Testis (tissue), 2 donors: ENCODE measurements at regions not wholly inside any gene's neighbourhood (a gene's known extent, or its start where the extent isn't known, plus 50 kb on each side); places are given as distances from the start of the nearest gene placed in this dataset.
A peak's percentile ranks its signal among the peaks of the same experiment; 100 is the strongest.

Source experiments
- DNase-seq: peaks from one replicate; pipeline ENCODE4 v3.0.0-alpha.2; 2019
- H3K27ac ChIP-seq, 2 donors: fragments of 200-600 bp; sonication (generic); one replicate each; pipeline ENCODE4 v1.5.1; 2019
- H3K27me3 ChIP-seq: fragments of 200-600 bp; sonication (generic); one replicate; pipeline ENCODE4 v1.5.1; 2019
- H3K36me3 ChIP-seq: fragments of 200-600 bp; sonication (generic); one replicate; pipeline ENCODE4 v1.5.1; 2017; ENCODE audit warnings: low read depth; ENCODE audit errors: missing control alignments
- H3K4me1 ChIP-seq: fragments of 200-600 bp; sonication (generic); one replicate; pipeline ENCODE4 v1.5.1; 2019
- H3K4me3 ChIP-seq, 2 donors: fragments of 200-600 bp; sonication (generic); one replicate each; pipeline ENCODE4 v1.5.1; 2017 to 2019
- H3K9me3 ChIP-seq: fragments of 200-600 bp; sonication (generic); one replicate; pipeline ENCODE4 v1.5.1; 2017
- POLR2A ChIP-seq: fragments of 450-650 bp; IDR thresholded peaks from one replicate; pipeline ENCODE4 v1.6.1; 2017; ENCODE audit warnings: antibody characterized with exemption, mild to moderate bottlenecking, moderate library complexity
- WGBS, 2 donors: methylation state at CpG; one replicate each; pipeline ENCODE4 v1.1.5; 2018; 5-methylcytosine and 5-hydroxymethylcytosine counted together
- intact Hi-C: fragments of 100-400 bp; cut with DNase I; formaldehyde crosslinking; loops from one replicate; pipeline ENCODE4 v1.15.1; 2023; ENCODE audit warnings: low total_unique reads
- TF ChIP-seq, protein P1 (sequence below), 3 experiments: fragments of 450-650 bp in 2 of 3; fragments of 200-600 bp in 1 of 3; sonication (generic) in 1 of 3; IDR thresholded peaks; one replicate each; pipeline ENCODE4 v1.5.1; 2016 to 2019; ENCODE audit warnings: antibody characterized with exemption in 3 of 3, mild to moderate bottlenecking in 2 of 3, moderate library complexity in 1 of 3

DNA sequence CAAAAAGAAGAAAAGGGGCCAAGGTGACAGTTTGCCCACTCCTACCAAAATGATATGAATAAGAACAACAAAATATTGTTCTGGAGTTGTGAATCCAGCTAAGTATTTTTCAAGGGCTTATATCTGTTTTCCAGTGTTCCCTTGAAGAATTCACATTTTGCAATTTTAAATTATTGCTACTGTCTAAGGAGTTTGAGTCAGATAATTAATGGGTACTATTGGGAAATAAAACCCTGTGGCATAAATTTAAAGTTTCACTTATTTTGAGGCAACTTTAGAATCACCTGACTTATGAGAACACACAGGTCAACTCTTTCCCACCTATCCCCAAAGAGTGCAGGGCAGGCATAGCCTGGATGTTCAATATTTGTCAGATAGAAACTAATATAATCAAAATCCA is 188.0 kb upstream of the GHR start:
- Histone ChIP-seq H3K27me3 (no peaks in the 10 kb centered on the region), H3K27ac (no peak overlapping the region), H3K4me1 (no peaks in the 10 kb centered on the region), H3K4me3 (no peak overlapping the region), H3K36me3 (no peaks in the 10 kb centered on the region), H3K9me3 (no peaks in the 10 kb centered on the region)
- TF ChIP-seq, protein P1, sequence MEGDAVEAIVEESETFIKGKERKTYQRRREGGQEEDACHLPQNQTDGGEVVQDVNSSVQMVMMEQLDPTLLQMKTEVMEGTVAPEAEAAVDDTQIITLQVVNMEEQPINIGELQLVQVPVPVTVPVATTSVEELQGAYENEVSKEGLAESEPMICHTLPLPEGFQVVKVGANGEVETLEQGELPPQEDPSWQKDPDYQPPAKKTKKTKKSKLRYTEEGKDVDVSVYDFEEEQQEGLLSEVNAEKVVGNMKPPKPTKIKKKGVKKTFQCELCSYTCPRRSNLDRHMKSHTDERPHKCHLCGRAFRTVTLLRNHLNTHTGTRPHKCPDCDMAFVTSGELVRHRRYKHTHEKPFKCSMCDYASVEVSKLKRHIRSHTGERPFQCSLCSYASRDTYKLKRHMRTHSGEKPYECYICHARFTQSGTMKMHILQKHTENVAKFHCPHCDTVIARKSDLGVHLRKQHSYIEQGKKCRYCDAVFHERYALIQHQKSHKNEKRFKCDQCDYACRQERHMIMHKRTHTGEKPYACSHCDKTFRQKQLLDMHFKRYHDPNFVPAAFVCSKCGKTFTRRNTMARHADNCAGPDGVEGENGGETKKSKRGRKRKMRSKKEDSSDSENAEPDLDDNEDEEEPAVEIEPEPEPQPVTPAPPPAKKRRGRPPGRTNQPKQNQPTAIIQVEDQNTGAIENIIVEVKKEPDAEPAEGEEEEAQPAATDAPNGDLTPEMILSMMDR (IDR thresholded peaks at IDR 0.05): no peak
- TF ChIP-seq POLR2A: no peak
- intact Hi-C loops: no loop called here
- DNase-seq: no peak

DNA sequence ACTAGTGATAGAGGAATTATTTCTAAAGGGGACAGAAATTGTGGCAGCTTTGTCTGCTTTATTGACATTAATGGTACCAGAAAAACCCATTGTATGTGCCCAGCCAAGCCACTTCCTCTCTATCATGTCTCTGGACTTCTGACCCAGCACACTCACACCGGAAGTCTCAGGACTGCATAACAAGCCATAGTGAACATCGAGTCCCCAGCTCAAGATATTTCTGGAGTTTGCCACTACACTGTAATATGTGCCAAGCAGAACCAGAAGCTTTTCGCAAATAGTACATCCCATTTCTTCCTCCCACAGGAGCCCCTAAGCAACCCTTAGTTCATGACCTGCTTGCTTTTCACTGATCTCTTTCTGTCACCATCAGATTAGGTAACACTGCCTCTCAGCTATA is 187.4 kb upstream of the GHR start:
- Histone ChIP-seq H3K27ac (no peak overlapping the region), H3K27me3 (no peaks in the 10 kb centered on the region), H3K4me3 (no peak overlapping the region), H3K4me1 (no peaks in the 10 kb centered on the region), H3K9me3 (no peaks in the 10 kb centered on the region), H3K36me3 (no peaks in the 10 kb centered on the region)
- 42 to 74% methylated on average over 3 of the region's 3 CpGs for WGBS, 2 donors
- intact Hi-C loops: no loop called here
- TF ChIP-seq, protein P1 (IDR thresholded peaks at IDR 0.05): no peak
- TF ChIP-seq POLR2A: no peak
- peak; percentile 27 for DNase-seq

DNA sequence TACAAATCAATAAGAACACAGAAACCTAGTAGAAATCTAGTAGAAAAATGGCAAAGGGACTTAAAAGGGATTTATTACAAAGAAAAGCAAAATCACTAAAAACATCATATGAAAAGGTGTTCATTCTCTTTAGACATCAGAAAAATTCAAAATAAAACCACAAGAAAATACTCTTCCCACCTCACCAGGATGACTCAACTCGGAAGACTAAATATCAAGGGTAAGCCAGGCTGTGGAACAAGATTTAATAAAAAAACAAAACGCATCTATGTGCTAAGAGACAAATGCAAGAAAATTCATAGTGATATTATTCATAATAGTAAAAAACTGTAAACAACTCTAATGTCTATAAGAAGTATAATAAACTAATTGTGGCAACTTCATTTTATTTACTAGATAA is 181.6 kb upstream of the GHR start:
- intact Hi-C loops: no loop called here
- no peak for DNase-seq
- Histone ChIP-seq H3K27me3 (no peaks in the 10 kb centered on the region), H3K36me3 (no peaks in the 10 kb centered on the region), H3K9me3 (no peaks in the 10 kb centered on the region), H3K4me3 (no peak overlapping the region), H3K27ac (no peak overlapping the region), H3K4me1 (no peaks in the 10 kb centered on the region)
- TF ChIP-seq POLR2A: no peak
- TF ChIP-seq, protein P1 (IDR thresholded peaks at IDR 0.05): no peak
- WGBS, 2 donors: 88 to 90% methylated on average over 2 of the region's 2 CpGs

DNA sequence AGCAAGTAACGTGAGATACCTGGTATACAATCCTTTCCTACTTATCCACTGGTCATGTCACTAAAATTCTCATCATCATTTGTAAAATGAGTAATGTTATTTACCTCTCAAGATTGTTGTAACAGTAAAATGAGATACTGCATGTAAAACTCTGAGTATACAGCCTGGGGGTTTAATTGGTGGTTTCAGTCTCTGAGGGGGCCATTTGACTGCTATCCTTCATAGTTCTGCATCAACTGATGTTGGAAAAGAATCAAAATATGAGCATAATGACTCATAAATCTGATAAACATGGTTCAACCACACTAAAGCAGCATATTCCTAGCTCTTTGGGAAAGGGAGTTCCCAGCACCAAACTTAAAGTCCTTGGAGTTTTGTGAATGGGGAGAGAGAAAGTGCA is 181.0 kb upstream of the GHR start:
- Histone ChIP-seq H3K27me3 (no peaks in the 10 kb centered on the region), H3K36me3 (no peaks in the 10 kb centered on the region), H3K4me1 (no peaks in the 10 kb centered on the region), H3K9me3 (no peaks in the 10 kb centered on the region), H3K27ac (peak overlapping the region; percentile 42 to 57), H3K4me3 (no peak overlapping the region)
- WGBS, 2 donors: 79 to 88% methylated on average over 1 of the region's 1 CpG
- TF ChIP-seq POLR2A: no peak
- TF ChIP-seq, protein P1 (IDR thresholded peaks at IDR 0.05): no peak
- DNase-seq: no peak
- intact Hi-C loops: no loop called here

DNA sequence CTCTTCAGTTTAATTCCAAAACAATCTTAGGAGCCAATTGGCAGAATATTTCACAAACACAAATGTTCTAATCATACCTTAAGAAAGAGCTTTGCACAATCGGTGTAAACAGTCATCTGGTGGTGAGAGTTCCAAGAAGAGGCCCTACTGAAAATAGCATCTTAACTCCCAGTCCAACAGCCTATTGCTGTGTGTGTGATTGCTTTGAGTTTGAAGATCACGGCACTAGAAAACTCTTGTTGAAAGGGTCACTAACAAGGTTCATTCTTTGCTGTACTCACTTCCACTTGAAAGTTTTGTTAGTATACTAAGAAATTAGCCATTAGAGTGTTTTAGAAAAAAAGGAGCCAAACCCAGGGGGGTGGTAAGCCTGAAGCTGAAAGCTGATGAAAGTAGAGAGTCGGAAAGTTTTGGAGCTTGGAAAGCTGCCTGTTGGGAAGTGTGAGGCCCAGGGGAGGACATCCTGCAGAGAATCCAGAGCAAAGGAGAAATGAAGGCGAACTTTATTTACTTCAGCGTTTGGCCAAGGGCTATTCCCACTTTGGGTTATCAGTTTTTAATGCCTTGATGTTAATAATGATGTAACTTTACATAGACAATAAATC is 180.3 kb upstream of the GHR start:
- Histone ChIP-seq H3K4me1 (no peaks in the 10 kb centered on the region), H3K4me3 (no peak overlapping the region), H3K36me3 (no peaks in the 10 kb centered on the region), H3K9me3 (no peaks in the 10 kb centered on the region), H3K27me3 (no peaks in the 10 kb centered on the region), H3K27ac (peak overlapping the region; percentile 42 to 57)
- peak; percentile 42 for DNase-seq
- WGBS, 2 donors: 26 to 49% methylated on average over 5 of the region's 5 CpGs
- TF ChIP-seq, protein P1 (IDR thresholded peaks at IDR 0.05): no peak
- TF ChIP-seq POLR2A: no peak
- intact Hi-C loops: no loop called here
